GM23248 (cell line): ENCODE measurements at regions not wholly inside any gene's neighbourhood (a gene's known extent, or its start where the extent isn't known, plus 50 kb on each side); places are given as distances from the start of the nearest gene placed in this dataset.

Experiments used
- DNase-seq: peaks from one replicate; pipeline ENCODE4 v3.0.0-alpha.2; 2015
- H2AFZ ChIP-seq: fragments of 200-600 bp; sonication (generic); 2 replicates; pipeline ENCODE4 v1.6.1; 2016; ENCODE audit warnings: antibody characterized with exemption
- H3F3A ChIP-seq: fragments of 200-600 bp; sonication (generic); 2 replicates; pipeline ENCODE4 v1.6.1; 2016; ENCODE audit warnings: mild to moderate bottlenecking, antibody characterized with exemption, mixed run types; ENCODE audit not compliant: insufficient read depth
- H3K27ac ChIP-seq: fragments of 200-600 bp; sonication (generic); 2 replicates; pipeline ENCODE4 v1.5.1; 2016; ENCODE audit warnings: mild to moderate bottlenecking
- H3K27me3 ChIP-seq: fragments of 200-600 bp; sonication (generic); replicated peaks from 2 replicates; pipeline ENCODE4 v1.6.1; 2016; ENCODE audit warnings: mild to moderate bottlenecking; ENCODE audit not compliant: insufficient read depth
- H3K36me3 ChIP-seq: fragments of 200-600 bp; sonication (generic); 2 replicates; pipeline ENCODE4 v1.6.1; 2016; ENCODE audit warnings: low read depth, mild to moderate bottlenecking
- H3K4me1 ChIP-seq: fragments of 200-600 bp; sonication (generic); 2 replicates; pipeline ENCODE4 v1.6.1; 2016; ENCODE audit warnings: mild to moderate bottlenecking; ENCODE audit not compliant: insufficient read depth
- H3K4me2 ChIP-seq: fragments of 200-600 bp; sonication (generic); one replicate; pipeline ENCODE4 v1.6.1; 2016; ENCODE audit warnings: mild to moderate bottlenecking; ENCODE audit not compliant: unreplicated experiment
- H3K4me3 ChIP-seq: fragments of 200-600 bp; sonication (generic); 2 replicates; pipeline ENCODE4 v1.5.1; 2016; ENCODE audit warnings: mild to moderate bottlenecking
- H3K79me2 ChIP-seq: fragments of 200-600 bp; sonication (generic); 2 replicates; pipeline ENCODE4 v1.6.1; 2016; ENCODE audit warnings: mild to moderate bottlenecking; ENCODE audit not compliant: insufficient read depth
- H3K9ac ChIP-seq: fragments of 200-600 bp; sonication (generic); 2 replicates; pipeline ENCODE4 v1.6.1; 2016; ENCODE audit warnings: mild to moderate bottlenecking
- H3K9me2 ChIP-seq: fragments of 200-600 bp; sonication (generic); 2 replicates; pipeline ENCODE4 v1.6.1; 2016; ENCODE audit warnings: mixed run types, mild to moderate bottlenecking, moderate library complexity; ENCODE audit not compliant: insufficient read depth
- H3K9me3 ChIP-seq: fragments of 200-600 bp; sonication (generic); one replicate; pipeline ENCODE4 v1.6.1; 2017; ENCODE audit warnings: low read depth
- H4K20me1 ChIP-seq: fragments of 200-600 bp; sonication (generic); 2 replicates; pipeline ENCODE4 v1.6.0; 2016; ENCODE audit not compliant: insufficient read depth
- EZH2 ChIP-seq: fragments of 200-600 bp; sonication (generic); IDR thresholded peaks from 2 replicates; pipeline ENCODE4 v1.6.1; 2018; ENCODE audit warnings: antibody characterized with exemption, mild to moderate bottlenecking; ENCODE audit not compliant: insufficient read depth, poor library complexity, severe bottlenecking
- EZH2phosphoT487 ChIP-seq: fragments of 200-600 bp; sonication (generic); IDR thresholded peaks from 2 replicates; pipeline ENCODE4 v1.6.1; 2018; ENCODE audit warnings: antibody characterized with exemption, moderate library complexity, mild to moderate bottlenecking, low read depth; ENCODE audit not compliant: insufficient read depth
- WGBS, 2 experiments: methylation state at CpG; one replicate each; pipeline ENCODE4 v1.1.6; 2015 to 2017; ENCODE audit warnings: low lambda C conversion rate in 2 of 2, low coverage in 1 of 2; ENCODE audit errors: missing lambda C conversion rate in 2 of 2; 5-methylcytosine and 5-hydroxymethylcytosine counted together
- in situ Hi-C: fragments of 300-500 bp; cut with MboI; formaldehyde crosslinking; loops from 2 replicates; pipeline ENCODE4 v1.15.0; 2020

DNA sequence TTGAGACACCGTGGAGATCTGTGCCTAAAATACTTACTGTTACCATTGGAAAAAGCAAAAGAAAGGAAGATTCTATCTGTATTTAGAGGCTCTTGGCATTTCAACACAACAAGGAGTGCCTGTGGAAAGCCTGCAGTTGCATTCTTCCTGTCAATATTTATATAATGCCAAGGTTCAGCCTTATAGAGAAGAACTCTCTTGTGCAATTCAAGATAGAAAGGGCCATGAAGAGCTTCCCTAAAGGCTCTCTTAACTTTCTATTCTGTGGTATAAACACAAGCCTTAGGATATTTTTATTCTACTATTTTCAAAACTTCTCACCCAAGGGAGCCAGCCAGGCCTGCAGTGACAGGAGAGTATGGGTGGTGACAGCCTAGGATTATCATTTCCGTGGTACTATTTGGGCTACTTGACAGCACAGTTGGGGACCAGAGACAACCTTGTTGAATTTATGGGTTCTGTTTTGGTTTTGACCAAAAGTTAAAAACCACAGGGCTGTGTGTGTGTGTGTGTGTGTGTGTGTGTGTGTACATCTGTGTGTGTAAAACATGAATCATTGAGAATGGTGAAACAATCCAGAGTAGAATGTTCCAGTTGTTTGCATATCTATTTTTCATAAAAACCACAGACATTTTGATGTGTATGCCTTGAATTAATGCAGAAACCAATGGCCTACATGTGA, 700.9 kb upstream of the SLC35B3 start:
- no peak overlapping the region for H3K4me3 ChIP-seq
- no peak for DNase-seq
- no peak overlapping the region for H3K4me2 ChIP-seq
- H3K9ac ChIP-seq, result no peak overlapping the region
- no peaks in the 10 kb centered on the region for H3K36me3 ChIP-seq
- no peaks in the 10 kb centered on the region for H3K9me2 ChIP-seq
- H3F3A ChIP-seq, result peaks cover 23% of the 10 kb centered on the region
- 85 to 89% methylated on average over 2 of the region's 2 CpGs for WGBS, 2 experiments
- H3K4me1 ChIP-seq, result peaks cover 26% of the 10 kb centered on the region
- no peak overlapping the region for H2AFZ ChIP-seq
- no peak overlapping the region for H3K27ac ChIP-seq
- H3K9me3 ChIP-seq, result no peaks in the 10 kb centered on the region
- H3K27me3 ChIP-seq, result no peaks in the 10 kb centered on the region
- H3K79me2 ChIP-seq, result no peaks in the 10 kb centered on the region
- TF ChIP-seq EZH2 (no peak), EZH2phosphoT487 (no peak)
- in situ Hi-C loops, result no loop called here
- no peaks in the 10 kb centered on the region for H4K20me1 ChIP-seq

DNA sequence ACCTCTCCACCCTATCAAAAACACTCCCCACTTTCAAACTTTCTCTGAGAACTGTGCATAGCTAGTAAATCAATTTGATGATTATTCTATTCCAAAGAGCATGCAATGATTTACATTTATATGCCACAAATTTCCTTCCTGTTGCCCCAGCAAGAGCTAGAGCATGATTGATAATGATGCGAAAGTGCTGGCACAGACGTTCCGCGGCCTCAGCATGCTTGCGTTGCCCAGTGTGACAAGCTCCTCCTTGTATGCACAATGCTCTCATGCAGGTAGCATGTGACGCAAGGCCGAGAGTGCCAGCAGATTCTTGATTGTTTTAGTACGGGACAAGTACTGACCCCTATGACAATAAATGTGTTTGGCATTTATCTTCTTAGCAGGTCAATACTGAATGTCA, 696.3 kb upstream of the SLC35B3 start:
- H2AFZ ChIP-seq, result no peak overlapping the region
- no peak for TF ChIP-seq EZH2
- TF ChIP-seq EZH2phosphoT487, result no peak
- no peak overlapping the region for H3K4me2 ChIP-seq
- H3K4me3 ChIP-seq, result no peak overlapping the region
- H3K27ac ChIP-seq, result no peak overlapping the region
- H3K4me1 ChIP-seq, result no peaks in the 10 kb centered on the region
- no peaks in the 10 kb centered on the region for H3K27me3 ChIP-seq
- no peaks in the 10 kb centered on the region for H3K9me3 ChIP-seq
- H3K79me2 ChIP-seq, result no peaks in the 10 kb centered on the region
- H4K20me1 ChIP-seq, result no peaks in the 10 kb centered on the region
- H3F3A ChIP-seq, result no peaks in the 10 kb centered on the region
- WGBS, 2 experiments, result 83 to 88% methylated on average over 8 of the region's 8 CpGs
- in situ Hi-C loops, result no loop called here
- no peak overlapping the region for H3K9ac ChIP-seq
- no peak for DNase-seq
- H3K9me2 ChIP-seq, result no peaks in the 10 kb centered on the region
- H3K36me3 ChIP-seq, result no peaks in the 10 kb centered on the region

DNA sequence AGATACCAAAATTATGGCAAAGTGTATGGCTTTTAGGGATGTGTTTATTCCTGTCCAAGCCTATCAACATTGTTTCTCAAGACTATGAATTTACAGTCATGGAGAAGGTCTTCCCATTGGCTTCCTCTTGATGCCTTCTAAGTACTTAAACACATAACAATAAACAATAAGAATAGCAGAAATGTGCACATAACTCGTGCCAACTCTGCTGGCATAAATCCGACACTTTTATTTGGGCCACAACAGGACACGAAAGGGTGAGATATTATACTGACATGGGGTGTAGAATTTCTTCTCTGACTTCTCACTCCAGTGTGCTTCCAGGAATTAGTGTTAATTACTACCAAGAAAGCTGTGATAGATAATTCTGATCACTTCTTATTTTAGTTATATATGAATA, 695.9 kb upstream of the SLC35B3 start:
- Histone ChIP-seq H3K27ac (no peak overlapping the region), H3K4me3 (no peak overlapping the region), H3K9me3 (no peaks in the 10 kb centered on the region), H4K20me1 (no peaks in the 10 kb centered on the region), H3K4me2 (no peak overlapping the region), H3K9me2 (no peaks in the 10 kb centered on the region), H3K27me3 (no peaks in the 10 kb centered on the region), H3K36me3 (no peaks in the 10 kb centered on the region), H3K4me1 (no peaks in the 10 kb centered on the region), H2AFZ (no peak overlapping the region), H3K79me2 (no peaks in the 10 kb centered on the region), H3K9ac (no peak overlapping the region), H3F3A (no peaks in the 10 kb centered on the region)
- TF ChIP-seq EZH2phosphoT487 (no peak), EZH2 (no peak)
- DNase-seq, result no peak
- in situ Hi-C loops, result no loop called here
- WGBS, 2 experiments, result 34 to 38% methylated on average over 3 of the region's 3 CpGs

DNA sequence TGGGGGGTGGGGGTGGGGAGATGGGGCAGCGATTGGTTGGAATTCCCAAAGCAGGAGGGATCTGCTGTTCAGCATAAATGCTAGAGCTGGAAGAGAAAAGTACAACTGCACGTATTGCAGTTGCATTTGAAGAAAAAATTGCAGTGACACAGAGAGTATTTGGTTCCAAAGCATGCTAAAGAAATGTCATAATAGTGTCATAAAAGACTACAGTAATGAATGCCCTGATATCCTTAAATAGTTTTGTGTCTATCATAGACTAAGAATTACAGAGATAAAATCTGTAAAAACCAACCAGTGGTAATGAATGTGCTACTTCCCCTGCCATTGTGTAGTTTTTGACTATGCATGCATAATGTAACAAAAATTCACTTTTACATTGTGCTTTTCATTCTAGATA, 693.6 kb upstream of the SLC35B3 start:
- WGBS, 2 experiments, result 52 to 64% methylated on average over 2 of the region's 2 CpGs
- no peaks in the 10 kb centered on the region for H3K36me3 ChIP-seq
- in situ Hi-C loops, result no loop called here

More for the DNA sequence above, 693.6 kb upstream of the SLC35B3 start:
- no peaks in the 10 kb centered on the region for H3K9me2 ChIP-seq
- no peaks in the 10 kb centered on the region for H3K79me2 ChIP-seq
- no peak overlapping the region for H3K27ac ChIP-seq
- H3K27me3 ChIP-seq, result no peaks in the 10 kb centered on the region
- no peak overlapping the region for H3K4me2 ChIP-seq
- H3K9me3 ChIP-seq, result no peaks in the 10 kb centered on the region
- TF ChIP-seq EZH2phosphoT487 (no peak), EZH2 (no peak)
- H3K4me3 ChIP-seq, result no peak overlapping the region
- H4K20me1 ChIP-seq, result no peaks in the 10 kb centered on the region
- H3K4me1 ChIP-seq, result no peaks in the 10 kb centered on the region
- H2AFZ ChIP-seq, result no peak overlapping the region
- H3K9ac ChIP-seq, result no peak overlapping the region
- no peaks in the 10 kb centered on the region for H3F3A ChIP-seq
- DNase-seq, result no peak
